Tibial artery (tissue), 4 donors: ENCODE measurements at regions not wholly inside any gene's neighbourhood (a gene's known extent, or its start where the extent isn't known, plus 50 kb on each side); places are given as distances from the start of the nearest gene placed in this dataset.

ENCODE experiments used
- DNase-seq, 2 donors: peaks; one replicate each; pipeline ENCODE4 v3.0.0-alpha.2; 2019
- H3K27ac ChIP-seq, 2 donors: fragments of 200-600 bp; sonication (generic) in 1 of 2; 1 replicate in 1 of 2; 2 replicates in 1 of 2; pipeline ENCODE4 v1.5.1; 2018 to 2019; ENCODE audit warnings: mild to moderate bottlenecking in 1 of 2
- H3K27me3 ChIP-seq, 2 donors: fragments of 200-600 bp; sonication (generic) in 1 of 2; one replicate each; pipeline versions ENCODE4 v1.5.1 to v1.6.0; 2016 to 2019
- H3K36me3 ChIP-seq, 3 donors: fragments of 200-600 bp; sonication (generic) in 2 of 3; one replicate each; pipeline ENCODE4 v1.5.1; 2016 to 2019; ENCODE audit warnings: mild to moderate bottlenecking in 2 of 3
- H3K4me1 ChIP-seq, 4 donors: fragments of 200-600 bp; sonication (generic) in 2 of 4; 1 replicate in 3 of 4; 2 replicates in 1 of 4; pipeline ENCODE4 v1.5.1; 2016 to 2019
- H3K4me3 ChIP-seq, 2 donors: fragments of 200-600 bp; sonication (generic) in 1 of 2; 1 replicate in 1 of 2; 2 replicates in 1 of 2; pipeline ENCODE4 v1.5.1; 2018 to 2019; ENCODE audit warnings: mild to moderate bottlenecking in 2 of 2
- H3K9me3 ChIP-seq, 3 donors: fragments of 200-600 bp; sonication (generic) in 1 of 3; one replicate each; pipeline ENCODE4 v1.5.1; 2016 to 2019
- intact Hi-C: fragments of 100-400 bp; cut with DNase I; formaldehyde crosslinking; loops from one replicate; pipeline ENCODE4 v1.15.0; 2023; ENCODE audit warnings: low total_unique reads
- TF ChIP-seq, protein P1 (sequence below), 2 experiments: fragments of 200-600 bp in 1 of 2; fragments of 450-650 bp in 1 of 2; IDR thresholded peaks; one replicate each; pipeline ENCODE4 v1.5.1; 2017 to 2019; ENCODE audit warnings: antibody characterized with exemption in 2 of 2, mild to moderate bottlenecking in 1 of 2, moderate library complexity in 1 of 2

DNA sequence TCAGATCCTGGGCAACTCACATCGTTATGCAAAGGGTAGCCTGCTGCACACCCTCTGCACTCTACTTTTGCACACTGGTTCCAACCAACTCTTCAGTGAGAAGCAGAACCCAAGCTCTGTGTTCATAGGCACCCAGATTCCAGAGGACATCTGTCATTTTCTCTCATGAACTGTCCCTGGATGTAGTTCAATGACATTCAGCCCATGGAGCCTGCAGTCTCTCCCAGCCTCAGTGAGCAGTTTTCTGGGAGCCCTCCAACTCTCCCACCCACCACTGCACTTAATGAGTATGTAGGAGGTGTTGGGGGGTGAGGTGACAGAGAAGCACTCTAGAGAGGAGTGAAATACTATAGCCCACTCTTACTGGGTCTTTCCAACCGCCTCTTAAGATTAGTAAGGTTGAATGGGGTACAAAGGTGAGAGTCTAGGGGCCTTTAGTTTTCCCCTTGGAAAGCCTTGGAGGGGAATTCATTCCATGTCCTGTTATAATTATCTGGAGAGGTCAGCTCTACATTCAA is 58.1 kb upstream of the APOBEC4 start:
- Histone ChIP-seq H3K4me3 (no peak overlapping the region), H3K9me3 (no peaks in the 10 kb centered on the region), H3K36me3 (no peaks in the 10 kb centered on the region), H3K4me1 (no peaks in the 10 kb centered on the region), H3K27me3 (no peaks in the 10 kb centered on the region), H3K27ac (no peak overlapping the region)
- DNase-seq, result no peak
- intact Hi-C loops, result no loop called here
- TF ChIP-seq, protein P1, sequence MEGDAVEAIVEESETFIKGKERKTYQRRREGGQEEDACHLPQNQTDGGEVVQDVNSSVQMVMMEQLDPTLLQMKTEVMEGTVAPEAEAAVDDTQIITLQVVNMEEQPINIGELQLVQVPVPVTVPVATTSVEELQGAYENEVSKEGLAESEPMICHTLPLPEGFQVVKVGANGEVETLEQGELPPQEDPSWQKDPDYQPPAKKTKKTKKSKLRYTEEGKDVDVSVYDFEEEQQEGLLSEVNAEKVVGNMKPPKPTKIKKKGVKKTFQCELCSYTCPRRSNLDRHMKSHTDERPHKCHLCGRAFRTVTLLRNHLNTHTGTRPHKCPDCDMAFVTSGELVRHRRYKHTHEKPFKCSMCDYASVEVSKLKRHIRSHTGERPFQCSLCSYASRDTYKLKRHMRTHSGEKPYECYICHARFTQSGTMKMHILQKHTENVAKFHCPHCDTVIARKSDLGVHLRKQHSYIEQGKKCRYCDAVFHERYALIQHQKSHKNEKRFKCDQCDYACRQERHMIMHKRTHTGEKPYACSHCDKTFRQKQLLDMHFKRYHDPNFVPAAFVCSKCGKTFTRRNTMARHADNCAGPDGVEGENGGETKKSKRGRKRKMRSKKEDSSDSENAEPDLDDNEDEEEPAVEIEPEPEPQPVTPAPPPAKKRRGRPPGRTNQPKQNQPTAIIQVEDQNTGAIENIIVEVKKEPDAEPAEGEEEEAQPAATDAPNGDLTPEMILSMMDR (IDR thresholded peaks at IDR 0.05), result no peak

GRCh38 chr1:183710734-183711133 is 57.6 kb upstream of the APOBEC4 start:
- H3K4me1 ChIP-seq, result no peaks in the 10 kb centered on the region
- no peak overlapping the region for H3K4me3 ChIP-seq
- no peaks in the 10 kb centered on the region for H3K36me3 ChIP-seq
- TF ChIP-seq, protein P1 (IDR thresholded peaks at IDR 0.05), result no peak
- H3K27ac ChIP-seq, result no peak overlapping the region
- no peaks in the 10 kb centered on the region for H3K9me3 ChIP-seq
- no peaks in the 10 kb centered on the region for H3K27me3 ChIP-seq
- intact Hi-C loops, result no loop called here
- DNase-seq, result no peak

DNA sequence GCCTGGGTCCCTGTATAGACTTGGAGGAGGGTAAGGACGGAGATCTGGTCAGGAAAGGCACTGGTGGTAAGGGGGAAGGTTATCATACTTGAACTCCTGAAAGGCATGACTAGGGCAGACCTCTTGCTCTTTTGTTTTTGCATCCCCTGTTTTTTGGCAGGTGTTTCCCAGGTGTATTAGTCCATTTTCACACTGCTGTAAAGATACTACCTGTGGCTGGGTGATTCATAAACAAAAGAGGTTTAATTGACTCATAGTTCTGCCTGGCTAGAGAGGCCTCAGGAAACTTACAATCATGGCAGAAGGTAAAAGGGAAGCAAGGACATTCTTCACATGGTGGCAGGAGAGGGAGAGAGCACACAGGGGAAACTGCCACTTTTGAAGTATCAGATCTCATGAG is 57.2 kb upstream of the APOBEC4 start:
- intact Hi-C loops, result no loop called here
- no peak overlapping the region for H3K27ac ChIP-seq
- H3K27me3 ChIP-seq, result no peaks in the 10 kb centered on the region
- TF ChIP-seq, protein P1 (IDR thresholded peaks at IDR 0.05), result no peak
- H3K4me1 ChIP-seq, result no peaks in the 10 kb centered on the region
- no peaks in the 10 kb centered on the region for H3K36me3 ChIP-seq
- H3K4me3 ChIP-seq, result no peak overlapping the region
- H3K9me3 ChIP-seq, result no peaks in the 10 kb centered on the region
- no peak for DNase-seq

- H3K4me1 ChIP-seq, result no peaks in the 10 kb centered on the region
- no peaks in the 10 kb centered on the region for H3K9me3 ChIP-seq
- TF ChIP-seq, protein P1 (IDR thresholded peaks at IDR 0.05), result no peak
- no peak overlapping the region for H3K4me3 ChIP-seq
- no peak overlapping the region for H3K27ac ChIP-seq
- intact Hi-C loops, result no loop called here
- H3K27me3 ChIP-seq, result no peaks in the 10 kb centered on the region
- no peak for DNase-seq
- no peaks in the 10 kb centered on the region for H3K36me3 ChIP-seq
Observed at GRCh38 chr1:183704131-183704530, 51.0 kb upstream of the APOBEC4 start.
